WERI-Rb-1 (cell line): ENCODE measurements at regions not wholly inside any gene's neighbourhood (a gene's known extent, or its start where the extent isn't known, plus 50 kb on each side); places are given as distances from the start of the nearest gene placed in this dataset.

Experiments used
- DNase-seq: peaks from one replicate; pipeline ENCODE4 v3.0.0-alpha.2; 2020
- H3K27ac ChIP-seq: fragments of 250-450 bp; sonication (Bioruptor Pico); 2 replicates; pipeline ENCODE4 v1.5.1; 2020; ENCODE audit warnings: mild to moderate bottlenecking, moderate library complexity
- H3K27me3 ChIP-seq: fragments of 250-450 bp; sonication (Bioruptor Pico); 2 replicates; pipeline ENCODE4 v1.5.1; 2021; ENCODE audit warnings: mild to moderate bottlenecking, low read depth, moderate library complexity; ENCODE audit not compliant: insufficient read depth, severe bottlenecking
- H3K36me3 ChIP-seq: fragments of 250-450 bp; sonication (Bioruptor Pico); 2 replicates; pipeline ENCODE4 v1.5.1; 2020; ENCODE audit warnings: mild to moderate bottlenecking, moderate library complexity
- H3K4me3 ChIP-seq: 2 replicates; pipeline ENCODE4 v1.5.1; 2011; ENCODE audit warnings: low read depth, mild to moderate bottlenecking, control low read depth, low read length
- H3K9me3 ChIP-seq: fragments of 250-450 bp; sonication (Bioruptor Pico); 2 replicates; pipeline ENCODE4 v1.5.1; 2021; ENCODE audit warnings: mild to moderate bottlenecking, moderate library complexity; ENCODE audit not compliant: severe bottlenecking
- TF ChIP-seq, protein P1 (sequence below): IDR thresholded peaks from 2 replicates; pipeline ENCODE4 v1.5.1; 2011; ENCODE audit warnings: low read depth, mild to moderate bottlenecking, control low read depth, inconsistent platforms, low read length

DNA sequence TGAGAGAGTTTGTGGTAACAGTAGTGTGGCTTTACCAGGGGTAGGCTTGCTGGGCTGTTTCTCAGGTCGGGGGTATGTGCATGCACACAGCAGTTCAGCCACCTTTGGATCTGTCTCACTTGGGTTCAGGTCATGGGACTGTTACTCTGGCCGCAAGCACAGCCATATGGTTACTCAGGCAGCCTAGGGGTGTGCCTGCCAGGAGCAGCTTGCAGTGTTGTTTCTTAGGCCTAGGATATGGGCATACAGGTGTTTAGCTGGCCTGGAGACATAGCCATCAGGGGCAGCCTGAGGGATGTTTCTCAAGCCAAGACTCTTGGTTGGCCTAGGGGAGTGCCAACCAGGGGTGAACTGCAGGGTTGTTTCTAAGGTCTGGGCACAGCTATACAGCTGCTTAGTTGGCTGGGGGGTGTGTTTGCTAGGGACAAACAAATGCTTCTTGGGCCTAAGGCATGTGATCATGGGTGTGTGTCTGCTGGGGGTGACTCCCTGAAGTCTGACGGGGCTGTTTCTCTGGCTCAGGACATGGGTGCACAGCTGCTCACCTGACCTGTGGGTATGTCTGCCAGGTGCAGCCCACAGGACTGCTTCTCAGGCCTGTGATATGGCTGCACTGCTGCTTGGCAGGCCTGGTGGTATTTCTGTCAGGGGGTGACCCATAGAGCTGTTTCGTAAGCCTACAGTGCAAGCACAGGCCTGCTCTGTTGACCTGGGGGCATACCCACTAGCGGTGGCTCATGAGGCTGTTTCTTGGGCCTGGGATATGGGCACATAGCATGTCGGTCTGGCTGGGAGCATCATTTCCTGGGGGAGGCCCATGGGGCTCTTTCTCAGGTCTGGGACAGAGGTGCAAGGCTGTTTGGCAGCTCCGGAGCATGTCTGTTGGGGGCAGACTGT, 168.0 kb upstream of the THRB start:
- Histone ChIP-seq H3K27me3 (no peaks in the 10 kb centered on the region), H3K9me3 (no peaks in the 10 kb centered on the region), H3K36me3 (no peaks in the 10 kb centered on the region), H3K4me3 (no peak overlapping the region), H3K27ac (no peak overlapping the region)
- TF ChIP-seq, protein P1, sequence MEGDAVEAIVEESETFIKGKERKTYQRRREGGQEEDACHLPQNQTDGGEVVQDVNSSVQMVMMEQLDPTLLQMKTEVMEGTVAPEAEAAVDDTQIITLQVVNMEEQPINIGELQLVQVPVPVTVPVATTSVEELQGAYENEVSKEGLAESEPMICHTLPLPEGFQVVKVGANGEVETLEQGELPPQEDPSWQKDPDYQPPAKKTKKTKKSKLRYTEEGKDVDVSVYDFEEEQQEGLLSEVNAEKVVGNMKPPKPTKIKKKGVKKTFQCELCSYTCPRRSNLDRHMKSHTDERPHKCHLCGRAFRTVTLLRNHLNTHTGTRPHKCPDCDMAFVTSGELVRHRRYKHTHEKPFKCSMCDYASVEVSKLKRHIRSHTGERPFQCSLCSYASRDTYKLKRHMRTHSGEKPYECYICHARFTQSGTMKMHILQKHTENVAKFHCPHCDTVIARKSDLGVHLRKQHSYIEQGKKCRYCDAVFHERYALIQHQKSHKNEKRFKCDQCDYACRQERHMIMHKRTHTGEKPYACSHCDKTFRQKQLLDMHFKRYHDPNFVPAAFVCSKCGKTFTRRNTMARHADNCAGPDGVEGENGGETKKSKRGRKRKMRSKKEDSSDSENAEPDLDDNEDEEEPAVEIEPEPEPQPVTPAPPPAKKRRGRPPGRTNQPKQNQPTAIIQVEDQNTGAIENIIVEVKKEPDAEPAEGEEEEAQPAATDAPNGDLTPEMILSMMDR: no peak
- DNase-seq: no peak

- no peak for DNase-seq
- TF ChIP-seq, protein P1: no peak
- Histone ChIP-seq H3K27ac (no peak overlapping the region), H3K27me3 (no peaks in the 10 kb centered on the region), H3K4me3 (no peak overlapping the region), H3K9me3 (no peaks in the 10 kb centered on the region), H3K36me3 (no peaks in the 10 kb centered on the region)
Measured at GRCh38 chr3:24663406-24663805, 168.8 kb upstream of the THRB start.

DNA sequence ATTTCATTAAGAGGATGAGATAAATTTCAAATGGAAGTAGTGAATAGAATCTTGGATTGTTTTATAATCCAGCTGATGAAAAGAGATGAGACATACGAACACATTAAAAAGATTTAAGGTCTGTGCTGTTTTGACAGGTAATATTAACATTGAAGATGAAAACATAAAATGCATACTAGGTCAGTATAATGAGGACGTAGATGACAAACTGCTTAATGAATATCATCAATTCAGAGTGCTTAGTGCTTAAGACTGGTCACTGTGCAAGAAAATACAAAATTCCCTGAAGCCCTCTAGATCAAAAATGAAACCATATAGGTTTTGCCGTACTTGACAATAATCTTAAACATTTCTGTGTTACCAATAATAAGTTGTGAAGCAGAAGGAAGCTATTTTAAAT, 173.4 kb upstream of the THRB start:
- H3K27ac ChIP-seq: no peak overlapping the region
- H3K27me3 ChIP-seq: no peaks in the 10 kb centered on the region
- no peak for DNase-seq
- H3K36me3 ChIP-seq: no peaks in the 10 kb centered on the region
- no peaks in the 10 kb centered on the region for H3K9me3 ChIP-seq
- no peak overlapping the region for H3K4me3 ChIP-seq
- TF ChIP-seq, protein P1: no peak

DNA sequence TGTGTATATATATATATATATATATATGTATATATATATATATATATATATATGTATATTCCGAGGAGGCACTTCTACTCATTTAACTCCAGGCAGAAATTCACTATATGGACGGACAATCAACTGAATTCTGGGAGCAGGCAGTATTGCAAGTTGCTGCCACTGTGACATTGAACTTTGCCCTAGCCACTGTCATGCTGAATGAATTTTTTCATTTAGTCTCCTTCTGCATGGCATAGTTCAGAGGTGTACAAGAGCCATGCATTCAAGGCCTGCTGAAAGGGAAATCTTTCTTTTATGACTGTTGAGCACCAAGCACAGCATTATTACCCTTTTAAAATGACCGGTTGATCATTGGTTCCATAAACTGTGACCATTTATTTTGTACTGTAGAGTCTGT, 176.2 kb upstream of the THRB start:
- no peaks in the 10 kb centered on the region for H3K27me3 ChIP-seq
- no peaks in the 10 kb centered on the region for H3K9me3 ChIP-seq
- no peak overlapping the region for H3K27ac ChIP-seq
- H3K36me3 ChIP-seq: no peaks in the 10 kb centered on the region
- TF ChIP-seq, protein P1: no peak
- H3K4me3 ChIP-seq: no peak overlapping the region
- no peak for DNase-seq

GRCh38 chr3:24673596-24673995, 178.9 kb upstream of the THRB start:
- no peak overlapping the region for H3K27ac ChIP-seq
- H3K9me3 ChIP-seq: no peaks in the 10 kb centered on the region
- no peaks in the 10 kb centered on the region for H3K36me3 ChIP-seq
- TF ChIP-seq, protein P1: no peak
- H3K27me3 ChIP-seq: no peaks in the 10 kb centered on the region
- H3K4me3 ChIP-seq: no peak overlapping the region
- DNase-seq: no peak
